WERI-Rb-1 (cell line): ENCODE measurements at regions not wholly inside any gene's neighbourhood (a gene's known extent, or its start where the extent isn't known, plus 50 kb on each side); places are given as distances from the start of the nearest gene placed in this dataset.
"Not testable (repeated sequence)": the region's sequence is repeated elsewhere in the genome, so short reads cannot be mapped to it uniquely, and the experiment has no call there.

ENCODE experiments used
- DNase-seq: peaks from one replicate; pipeline ENCODE4 v3.0.0-alpha.2; 2020
- H3K27ac ChIP-seq: fragments of 250-450 bp; sonication (Bioruptor Pico); 2 replicates; pipeline ENCODE4 v1.5.1; 2020; ENCODE audit warnings: mild to moderate bottlenecking, moderate library complexity
- H3K27me3 ChIP-seq: fragments of 250-450 bp; sonication (Bioruptor Pico); 2 replicates; pipeline ENCODE4 v1.5.1; 2021; ENCODE audit warnings: mild to moderate bottlenecking, low read depth, moderate library complexity; ENCODE audit not compliant: insufficient read depth, severe bottlenecking
- H3K36me3 ChIP-seq: fragments of 250-450 bp; sonication (Bioruptor Pico); 2 replicates; pipeline ENCODE4 v1.5.1; 2020; ENCODE audit warnings: mild to moderate bottlenecking, moderate library complexity
- H3K4me3 ChIP-seq: 2 replicates; pipeline ENCODE4 v1.5.1; 2011; ENCODE audit warnings: low read depth, mild to moderate bottlenecking, control low read depth, low read length
- H3K9me3 ChIP-seq: fragments of 250-450 bp; sonication (Bioruptor Pico); 2 replicates; pipeline ENCODE4 v1.5.1; 2021; ENCODE audit warnings: mild to moderate bottlenecking, moderate library complexity; ENCODE audit not compliant: severe bottlenecking
- TF ChIP-seq, protein P1 (sequence below): IDR thresholded peaks from 2 replicates; pipeline ENCODE4 v1.5.1; 2011; ENCODE audit warnings: low read depth, mild to moderate bottlenecking, control low read depth, inconsistent platforms, low read length

- no peaks in the 10 kb centered on the region for H3K9me3 ChIP-seq
- H3K4me3 ChIP-seq = no peak overlapping the region
- H3K27me3 ChIP-seq = peaks cover 10% of the 10 kb centered on the region
- TF ChIP-seq, protein P1, sequence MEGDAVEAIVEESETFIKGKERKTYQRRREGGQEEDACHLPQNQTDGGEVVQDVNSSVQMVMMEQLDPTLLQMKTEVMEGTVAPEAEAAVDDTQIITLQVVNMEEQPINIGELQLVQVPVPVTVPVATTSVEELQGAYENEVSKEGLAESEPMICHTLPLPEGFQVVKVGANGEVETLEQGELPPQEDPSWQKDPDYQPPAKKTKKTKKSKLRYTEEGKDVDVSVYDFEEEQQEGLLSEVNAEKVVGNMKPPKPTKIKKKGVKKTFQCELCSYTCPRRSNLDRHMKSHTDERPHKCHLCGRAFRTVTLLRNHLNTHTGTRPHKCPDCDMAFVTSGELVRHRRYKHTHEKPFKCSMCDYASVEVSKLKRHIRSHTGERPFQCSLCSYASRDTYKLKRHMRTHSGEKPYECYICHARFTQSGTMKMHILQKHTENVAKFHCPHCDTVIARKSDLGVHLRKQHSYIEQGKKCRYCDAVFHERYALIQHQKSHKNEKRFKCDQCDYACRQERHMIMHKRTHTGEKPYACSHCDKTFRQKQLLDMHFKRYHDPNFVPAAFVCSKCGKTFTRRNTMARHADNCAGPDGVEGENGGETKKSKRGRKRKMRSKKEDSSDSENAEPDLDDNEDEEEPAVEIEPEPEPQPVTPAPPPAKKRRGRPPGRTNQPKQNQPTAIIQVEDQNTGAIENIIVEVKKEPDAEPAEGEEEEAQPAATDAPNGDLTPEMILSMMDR = no peak
- DNase-seq = peak; percentile 53
- H3K36me3 ChIP-seq = no peaks in the 10 kb centered on the region
- H3K27ac ChIP-seq = no peak overlapping the region
Observed at GRCh38 chrX:46130247-46130646, 415.0 kb downstream of the ZNF674 start.

- DNase-seq = no peak
- Histone ChIP-seq H3K4me3 (no peak overlapping the region), H3K27me3 (no peaks in the 10 kb centered on the region), H3K36me3 (no peaks in the 10 kb centered on the region), H3K9me3 (no peaks in the 10 kb centered on the region), H3K27ac (no peak overlapping the region)
- TF ChIP-seq, protein P1 = no peak
Observed at GRCh38 chrX:46125111-46125510, 420.1 kb downstream of the ZNF674 start.

DNA sequence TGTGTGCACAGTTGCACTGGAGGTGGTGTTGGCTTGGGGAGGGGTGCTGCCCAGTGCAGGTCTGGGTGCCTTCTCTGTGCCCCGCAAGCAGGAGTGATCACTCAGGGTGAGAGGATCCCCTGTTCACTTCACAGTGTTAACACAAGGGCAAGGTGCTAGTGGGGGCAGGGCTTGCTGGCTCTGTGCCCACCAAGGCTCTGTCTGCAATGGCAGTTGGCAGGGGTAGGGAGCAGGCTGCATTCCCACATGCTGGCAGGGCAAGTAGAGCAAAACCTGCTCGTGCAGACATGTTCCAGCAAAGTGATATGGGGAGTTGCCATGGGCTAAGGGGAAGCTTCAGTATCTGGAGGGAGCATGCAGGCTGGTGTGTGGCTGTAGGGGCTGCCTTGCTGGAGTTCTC lies 428.0 kb downstream of the ZNF674 start:
- TF ChIP-seq, protein P1 = no peak
- Histone ChIP-seq H3K27me3 (no peaks in the 10 kb centered on the region), H3K36me3 (no peaks in the 10 kb centered on the region), H3K4me3 (no peak overlapping the region), H3K27ac (no peak overlapping the region), H3K9me3 (no peaks in the 10 kb centered on the region)
- DNase-seq = no peak

GRCh38 chrX:46087310-46087709 lies 457.9 kb downstream of the ZNF674 start:
- DNase-seq, H3K27ac ChIP-seq, H3K27me3 ChIP-seq, H3K4me3 ChIP-seq, H3K9me3 ChIP-seq, H3K36me3 ChIP-seq: not testable (repeated sequence)

DNA sequence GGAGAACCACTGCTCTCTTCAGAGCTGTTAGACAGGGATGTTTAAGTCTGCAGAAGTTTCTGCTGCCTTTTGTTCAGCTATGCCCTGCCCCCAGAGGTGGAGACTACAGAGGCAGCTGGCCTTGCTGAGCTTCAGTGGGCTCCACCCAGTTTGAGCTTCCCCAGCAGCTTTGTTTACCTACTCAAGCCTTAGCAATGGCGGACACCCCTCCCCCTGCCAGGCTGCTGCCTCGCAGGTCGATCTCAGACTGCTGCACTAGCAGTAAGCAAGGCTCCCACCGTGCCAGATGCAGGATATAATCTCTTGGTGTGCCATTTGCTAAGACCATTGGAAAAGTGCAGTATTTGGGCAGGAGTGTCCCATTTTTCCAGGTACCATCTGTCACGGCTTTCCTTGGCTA lies 465.1 kb downstream of the ZNF674 start:
- H3K27ac ChIP-seq, H3K9me3 ChIP-seq, H3K27me3 ChIP-seq, H3K36me3 ChIP-seq, H3K4me3 ChIP-seq: not testable (repeated sequence)
- DNase-seq = peak; percentile 12

DNA sequence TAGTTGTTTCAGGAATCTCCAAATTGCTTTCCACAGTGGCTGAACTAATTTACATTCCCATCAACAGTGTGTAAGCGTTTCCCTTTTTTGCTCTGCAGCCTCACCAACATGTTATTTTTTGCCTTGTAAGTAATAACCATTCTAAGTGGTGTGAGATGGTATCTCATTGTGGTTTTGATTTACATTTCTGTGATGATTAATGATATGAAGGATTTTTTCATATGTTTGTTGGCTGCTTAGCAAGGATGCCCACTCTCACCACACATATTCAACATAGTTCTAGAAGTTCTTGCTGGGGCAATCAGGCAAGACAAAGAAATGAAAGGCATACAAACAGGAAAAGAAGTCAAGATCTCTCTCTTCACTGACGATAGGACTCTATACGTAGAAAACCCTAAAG lies 472.4 kb downstream of the ZNF674 start:
- peaks cover 4% of the 10 kb centered on the region for H3K9me3 ChIP-seq
- no peaks in the 10 kb centered on the region for H3K27me3 ChIP-seq
- no peak for DNase-seq
- no peaks in the 10 kb centered on the region for H3K36me3 ChIP-seq
- TF ChIP-seq, protein P1 = no peak
- H3K4me3 ChIP-seq = no peak overlapping the region
- H3K27ac ChIP-seq = no peak overlapping the region

DNA sequence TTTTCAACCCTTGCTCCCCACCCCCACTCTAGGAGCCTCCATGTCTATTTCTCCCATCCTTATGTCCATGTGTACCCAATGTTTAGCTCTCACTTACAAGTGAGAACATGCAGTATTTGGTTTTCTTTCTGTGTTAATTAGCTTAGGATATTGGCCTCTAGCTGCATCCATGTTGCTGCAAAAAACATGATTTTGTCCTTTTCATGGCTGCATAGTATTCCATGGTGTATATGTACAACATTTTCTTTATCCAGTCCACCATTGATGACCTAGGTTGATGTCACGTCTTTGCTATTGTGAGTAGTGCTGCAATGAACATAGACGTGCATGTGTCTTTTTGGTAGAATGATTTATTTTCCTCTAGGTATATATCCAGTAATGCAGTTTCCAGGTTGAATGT lies 472.8 kb downstream of the ZNF674 start:
- Histone ChIP-seq H3K27ac (no peak overlapping the region), H3K9me3 (peaks cover 4% of the 10 kb centered on the region), H3K36me3 (no peaks in the 10 kb centered on the region), H3K4me3 (no peak overlapping the region), H3K27me3 (no peaks in the 10 kb centered on the region)
- DNase-seq = no peak
- TF ChIP-seq, protein P1 = no peak
